SW 1271 (cell line): ENCODE measurements at regions not wholly inside any gene's neighbourhood (a gene's known extent, or its start where the extent isn't known, plus 50 kb on each side); places are given as distances from the start of the nearest gene placed in this dataset.
"Not testable (repeated sequence)": the region's sequence is repeated elsewhere in the genome, so short reads cannot be mapped to it uniquely, and the experiment has no call there.

Source experiments
- DNase-seq, 2 experiments: peaks; one replicate each; lab custom pipeline; 2025; lab: John Stamatoyannopoulos, UW

- DNase-seq: no peak
Measured at GRCh38 chr12:83559650-83560049, 872.9 kb downstream of the TMTC2 start.

DNA sequence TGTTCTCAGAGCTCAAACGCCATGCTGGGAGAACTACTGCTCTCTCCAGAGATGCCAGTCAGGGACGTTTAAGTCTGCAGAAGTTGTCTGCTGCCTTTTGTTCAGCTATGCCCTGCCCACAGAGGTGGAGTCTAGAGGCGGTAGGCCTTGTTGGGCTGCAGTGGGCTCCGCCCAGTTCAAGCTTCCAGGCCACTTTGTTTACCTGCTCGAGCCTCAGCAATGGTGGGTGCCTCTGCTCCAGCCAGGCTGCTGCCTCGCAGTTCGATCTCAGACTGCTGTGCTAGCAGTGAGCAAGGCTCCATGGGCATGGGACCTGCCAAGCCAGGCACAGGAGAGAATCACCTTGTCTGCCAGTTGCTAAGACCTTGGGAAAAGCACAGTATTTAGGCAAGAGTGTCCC lies 869.3 kb downstream of the TMTC2 start:
- not testable (repeated sequence) for DNase-seq

DNA sequence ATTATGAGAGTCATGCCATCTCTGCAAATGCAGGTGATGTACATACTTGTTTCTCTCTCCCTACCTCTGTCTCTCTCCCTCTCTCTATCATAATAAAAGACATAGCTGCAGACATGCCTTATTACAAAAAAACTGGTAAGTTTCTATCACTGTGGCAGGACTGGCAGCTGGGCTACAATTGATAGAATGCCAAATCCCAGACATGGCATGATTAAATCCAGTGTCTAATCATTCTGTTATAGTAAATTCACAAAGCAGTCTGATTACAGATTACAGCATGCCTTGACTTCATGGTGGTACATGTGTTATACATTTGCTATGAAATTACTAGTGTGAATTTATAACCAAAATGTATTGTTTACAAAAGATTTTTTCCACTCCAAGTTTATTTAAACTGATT lies 854.7 kb downstream of the TMTC2 start:
- DNase-seq: no peak

DNA sequence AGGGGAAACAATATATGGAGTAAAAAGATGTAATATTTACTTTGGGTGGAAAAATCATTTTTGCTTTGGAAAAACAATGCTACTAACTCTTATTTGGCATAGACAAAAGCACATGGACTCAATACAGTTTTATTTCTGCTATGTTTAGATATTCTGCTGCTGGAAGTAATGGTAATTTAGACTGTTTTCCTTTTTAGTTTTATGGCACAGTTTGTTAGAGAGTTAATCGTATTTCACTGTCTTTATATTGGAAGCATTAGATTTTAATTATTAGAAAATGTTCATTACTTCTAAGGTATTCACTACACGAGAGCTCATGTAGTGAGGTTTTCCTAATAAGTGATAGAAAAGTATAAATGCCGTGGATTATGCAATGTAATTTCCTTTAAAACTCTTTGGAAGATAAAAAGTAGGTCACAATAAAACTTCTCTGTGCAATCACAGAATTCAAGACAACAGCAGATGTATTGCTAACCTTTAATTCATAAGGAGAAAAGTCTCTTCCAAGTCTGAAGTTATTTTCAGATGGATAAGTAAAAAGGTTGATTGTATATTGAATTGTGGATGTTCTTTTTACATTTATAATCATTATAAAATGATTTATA lies 851.8 kb downstream of the TMTC2 start:
- no peak for DNase-seq

GRCh38 chr12:83537428-83538053 lies 850.8 kb downstream of the TMTC2 start:
- DNase-seq: no peak

DNA sequence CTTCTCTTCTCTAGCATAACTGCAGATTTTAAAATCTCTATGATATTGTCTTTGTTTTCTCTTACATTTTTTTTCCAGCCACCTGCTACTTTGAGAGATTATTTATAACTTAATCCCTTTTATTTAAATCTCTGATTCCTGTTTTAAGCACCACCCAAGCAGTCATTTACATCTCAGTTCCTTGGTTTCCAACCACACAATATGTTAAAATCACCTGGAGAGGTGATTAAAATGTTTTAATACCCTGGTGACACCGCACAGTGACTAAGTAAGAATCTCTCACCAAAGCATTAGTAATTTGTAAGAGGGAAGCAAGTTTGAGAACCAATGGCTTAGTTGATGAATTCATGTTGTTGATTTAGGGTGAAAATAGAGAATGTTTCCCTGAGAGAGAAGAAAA lies 849.8 kb downstream of the TMTC2 start:
- no peak for DNase-seq

GRCh38 chr12:83528571-83528970 lies 841.9 kb downstream of the TMTC2 start:
- DNase-seq: no peak

DNA sequence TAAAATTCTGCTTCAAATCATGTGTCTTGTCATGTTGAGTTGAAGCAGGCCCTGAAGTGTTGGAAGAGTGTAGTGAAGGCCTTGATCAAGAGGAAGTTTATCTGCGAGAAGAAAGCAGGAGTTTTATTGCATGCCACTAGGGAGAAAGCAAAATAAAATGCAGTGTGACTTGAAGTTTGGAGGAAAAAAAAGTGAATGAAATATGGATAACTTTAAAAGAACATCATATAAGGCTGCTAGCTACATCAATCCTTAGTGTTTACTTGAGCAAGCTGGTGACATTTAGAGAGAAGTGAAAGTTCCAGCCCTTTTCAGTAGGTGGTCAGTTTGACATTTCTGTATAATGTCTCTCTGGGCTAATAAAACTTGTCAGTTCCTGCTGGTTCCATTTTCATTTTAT lies 841.1 kb downstream of the TMTC2 start:
- no peak for DNase-seq

GRCh38 chr12:83515306-83516026 lies 828.8 kb downstream of the TMTC2 start:
- DNase-seq: no peak

- no peak for DNase-seq
Measured at GRCh38 chr12:83514372-83514771, 827.7 kb downstream of the TMTC2 start.

DNA sequence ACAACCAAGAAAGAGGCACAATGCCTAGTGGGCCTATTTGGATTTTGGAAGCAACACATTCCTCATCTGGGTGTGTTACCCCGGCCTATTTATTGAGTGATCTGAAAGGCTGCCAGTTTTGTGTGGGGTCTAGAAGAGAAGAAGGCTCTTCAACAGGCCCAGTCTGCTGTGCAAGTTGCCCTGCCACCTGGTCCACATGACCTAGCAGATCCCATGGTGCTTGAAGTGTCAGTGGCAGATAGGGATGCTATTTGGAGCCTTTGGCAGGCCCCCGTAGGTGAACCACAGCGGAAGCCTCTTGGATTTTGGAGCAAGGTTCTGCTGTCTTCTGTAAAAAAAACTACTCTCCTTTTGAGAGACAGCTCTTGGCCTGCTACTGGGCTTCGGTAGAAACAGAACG lies 820.1 kb downstream of the TMTC2 start:
- DNase-seq: no peak

GRCh38 chr12:83505586-83505985 lies 818.9 kb downstream of the TMTC2 start:
- DNase-seq: no peak

DNA sequence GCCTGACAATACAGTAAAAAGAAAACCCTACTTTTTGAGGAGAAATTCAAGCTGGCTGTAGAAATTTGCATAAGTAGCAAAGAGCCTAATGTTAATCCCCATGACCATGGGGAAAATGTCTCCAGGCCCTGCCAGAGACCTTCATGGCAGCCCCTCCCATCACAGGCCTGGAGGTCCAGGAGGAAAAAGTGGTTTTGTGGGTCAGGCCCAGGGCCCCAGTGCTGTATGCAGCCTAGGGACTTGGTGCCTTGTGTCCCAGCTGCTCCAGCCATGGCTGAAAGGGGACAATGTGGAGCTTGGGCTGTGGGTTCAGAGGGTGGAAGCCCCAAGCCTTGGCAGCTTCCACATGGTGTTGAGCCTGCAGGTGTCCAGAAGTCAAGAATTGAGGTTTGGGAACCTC lies 813.2 kb downstream of the TMTC2 start:
- DNase-seq: not testable (repeated sequence)

- DNase-seq: no peak
Measured at GRCh38 chr12:83477696-83478095, 791.0 kb downstream of the TMTC2 start.

DNA sequence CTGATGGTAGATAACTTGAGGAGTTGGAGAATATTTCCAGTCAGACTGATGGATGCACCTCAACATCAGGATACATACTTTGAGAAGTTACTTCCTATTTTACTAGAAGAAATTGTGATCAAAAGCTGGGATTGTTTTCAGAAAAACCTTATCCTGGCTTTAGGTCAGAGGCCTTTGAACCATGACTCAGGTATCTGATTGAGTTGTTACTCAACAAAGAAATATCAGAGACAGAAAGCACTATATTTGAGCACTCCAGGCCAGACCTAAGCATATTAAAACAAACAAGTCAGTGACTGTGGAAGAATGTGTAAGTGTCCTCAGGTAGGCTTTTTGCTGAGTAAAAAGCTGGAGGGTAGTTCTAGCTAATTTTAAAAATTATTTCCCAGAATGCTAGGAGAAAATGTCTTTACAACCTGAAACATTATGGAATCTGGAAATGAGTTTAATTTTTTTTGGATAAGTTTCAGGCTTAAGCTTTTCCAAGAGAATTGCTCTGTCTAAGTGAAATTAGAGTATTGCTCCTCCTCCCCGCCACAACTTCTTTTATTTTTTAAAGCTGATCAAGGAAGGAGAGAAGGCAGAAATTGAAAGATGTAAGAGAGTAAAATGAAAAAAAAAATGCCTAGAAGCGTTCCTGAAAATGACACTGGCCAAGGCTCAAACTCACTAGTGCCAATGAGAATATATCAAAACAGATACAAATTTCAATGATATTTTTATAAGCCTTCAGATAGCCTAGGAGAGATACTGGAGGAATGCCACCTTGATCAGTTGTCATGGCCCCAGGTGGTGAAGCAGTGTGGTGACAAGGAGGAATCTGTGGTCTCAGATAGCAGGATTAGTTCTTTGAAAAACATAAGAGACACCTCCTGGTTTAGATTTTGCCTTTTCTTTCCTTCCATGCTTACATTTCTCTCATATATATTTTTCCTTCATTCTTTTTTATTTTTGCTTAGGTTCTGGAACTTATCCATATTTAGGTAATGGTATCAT lies 790.3 kb downstream of the TMTC2 start:
- DNase-seq: no peak

DNA sequence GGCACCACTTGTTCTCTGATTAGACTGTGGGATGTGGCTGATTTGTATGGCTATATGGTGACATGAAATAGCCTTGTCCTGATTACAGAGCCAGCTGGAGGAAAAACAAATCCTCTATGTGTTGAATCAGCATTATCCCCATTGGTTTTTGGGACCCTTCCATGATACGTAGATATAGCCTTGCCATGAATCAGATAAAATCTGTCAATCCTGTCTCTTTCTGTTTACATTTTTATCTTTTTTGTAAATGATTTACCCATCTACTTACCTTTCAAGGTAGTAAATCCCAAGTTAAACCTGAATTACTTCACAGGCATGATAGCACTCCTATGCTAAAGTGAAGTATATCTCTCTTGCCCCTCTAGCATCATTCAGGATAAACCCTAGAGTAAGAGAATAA lies 789.3 kb downstream of the TMTC2 start:
- no peak for DNase-seq

- DNase-seq: no peak
Measured at GRCh38 chr12:83474369-83474768, 787.7 kb downstream of the TMTC2 start.

- DNase-seq: no peak
Measured at GRCh38 chr12:83473408-83474095, 786.8 kb downstream of the TMTC2 start.

- DNase-seq: no peak
Measured at GRCh38 chr12:83472772-83473171, 786.1 kb downstream of the TMTC2 start.

- no peak for DNase-seq
Measured at GRCh38 chr12:83472350-83472749, 785.6 kb downstream of the TMTC2 start.

DNA sequence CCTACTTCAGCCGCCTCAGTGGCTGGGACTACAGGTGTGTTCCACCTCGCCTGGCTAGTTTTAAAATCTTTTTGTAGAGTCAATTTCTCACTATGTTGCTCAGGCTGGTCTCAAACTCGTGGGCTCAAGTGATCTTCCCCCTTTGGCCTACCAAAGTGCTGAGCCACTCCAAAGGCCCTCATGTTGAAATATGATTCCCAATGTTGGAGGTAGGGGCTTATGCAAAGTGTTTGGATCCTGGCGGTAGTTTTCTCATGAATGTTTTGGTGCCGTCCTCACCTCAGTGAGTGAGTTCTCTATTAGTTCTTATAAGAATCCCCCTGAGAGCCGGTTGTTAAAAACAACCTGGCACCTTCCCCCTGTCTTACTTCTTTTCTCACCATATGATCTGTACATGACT lies 784.6 kb downstream of the TMTC2 start:
- DNase-seq: no peak

DNA sequence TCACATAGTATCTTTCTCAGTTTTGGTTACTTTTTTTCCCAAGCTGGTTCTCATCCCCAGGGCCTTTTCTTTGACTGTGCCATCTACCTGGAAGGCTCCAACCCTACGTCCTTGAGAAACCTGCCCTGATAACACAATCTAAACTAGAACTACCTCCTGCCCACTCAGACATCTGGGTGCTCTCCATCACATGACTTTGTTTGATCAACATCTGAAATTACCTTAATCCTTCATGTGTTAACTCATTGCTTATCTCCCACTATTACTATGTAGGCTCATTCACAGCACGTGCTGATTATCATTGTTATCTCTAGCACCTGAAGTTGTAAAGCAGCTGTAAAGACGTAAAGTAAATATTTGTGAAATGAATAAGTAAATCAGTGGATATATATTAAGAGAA lies 784.0 kb downstream of the TMTC2 start:
- DNase-seq: no peak
